ENCODE measurements at regions not wholly inside any gene's neighbourhood (a gene's known extent, or its start where the extent isn't known, plus 50 kb on each side); places are given as distances from the start of the nearest gene placed in this dataset.
"Not testable (repeated sequence)": the region's sequence is repeated elsewhere in the genome, so short reads cannot be mapped to it uniquely, and the experiment has no call there.

DNA sequence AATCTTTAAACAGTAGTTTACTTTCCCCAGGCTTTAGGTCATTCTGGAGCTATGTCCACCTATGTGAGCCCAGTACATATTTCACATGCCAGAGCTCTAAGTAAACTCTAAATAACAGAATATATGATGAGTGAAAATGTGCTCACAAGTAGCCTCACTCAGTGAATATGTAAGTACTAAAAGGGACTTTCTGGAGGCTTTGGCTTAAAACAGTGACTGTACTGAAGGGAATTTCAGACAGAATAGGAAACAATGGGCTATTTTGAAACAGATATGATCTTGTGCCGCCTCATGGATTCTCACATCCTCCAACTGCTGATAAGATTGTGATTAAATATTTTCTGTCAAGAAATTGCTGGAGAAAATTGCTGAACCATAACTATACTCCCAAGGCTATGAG is 747.9 kb downstream of the SOCS6 start:
- TF ChIP-seq CTCF (IDR thresholded peaks at IDR 0.05; ENCODE audit: poor library complexity, severe bottlenecking): no peak
- DNase-seq (ENCODE audit: low spot score) (no peak), ATAC-seq (ENCODE audit: low read depth) (peak; percentile 94)
- Histone ChIP-seq H3K27me3 (ENCODE audit: insufficient read depth, poor library complexity, severe bottlenecking) (no peaks in the 10 kb centered on the region), H3K4me1 (ENCODE audit: insufficient read depth, poor library complexity, severe bottlenecking) (peaks cover 24% of the 10 kb centered on the region), H3K27ac (ENCODE audit: poor library complexity, severe bottlenecking) (peak overlapping the region; percentile 69), H3K4me3 (ENCODE audit: severe bottlenecking) (no peak overlapping the region), H3K9me3 (ENCODE audit: severe bottlenecking) (no peaks in the 10 kb centered on the region), H3K36me3 (ENCODE audit: low read depth) (no peaks in the 10 kb centered on the region)

DNA sequence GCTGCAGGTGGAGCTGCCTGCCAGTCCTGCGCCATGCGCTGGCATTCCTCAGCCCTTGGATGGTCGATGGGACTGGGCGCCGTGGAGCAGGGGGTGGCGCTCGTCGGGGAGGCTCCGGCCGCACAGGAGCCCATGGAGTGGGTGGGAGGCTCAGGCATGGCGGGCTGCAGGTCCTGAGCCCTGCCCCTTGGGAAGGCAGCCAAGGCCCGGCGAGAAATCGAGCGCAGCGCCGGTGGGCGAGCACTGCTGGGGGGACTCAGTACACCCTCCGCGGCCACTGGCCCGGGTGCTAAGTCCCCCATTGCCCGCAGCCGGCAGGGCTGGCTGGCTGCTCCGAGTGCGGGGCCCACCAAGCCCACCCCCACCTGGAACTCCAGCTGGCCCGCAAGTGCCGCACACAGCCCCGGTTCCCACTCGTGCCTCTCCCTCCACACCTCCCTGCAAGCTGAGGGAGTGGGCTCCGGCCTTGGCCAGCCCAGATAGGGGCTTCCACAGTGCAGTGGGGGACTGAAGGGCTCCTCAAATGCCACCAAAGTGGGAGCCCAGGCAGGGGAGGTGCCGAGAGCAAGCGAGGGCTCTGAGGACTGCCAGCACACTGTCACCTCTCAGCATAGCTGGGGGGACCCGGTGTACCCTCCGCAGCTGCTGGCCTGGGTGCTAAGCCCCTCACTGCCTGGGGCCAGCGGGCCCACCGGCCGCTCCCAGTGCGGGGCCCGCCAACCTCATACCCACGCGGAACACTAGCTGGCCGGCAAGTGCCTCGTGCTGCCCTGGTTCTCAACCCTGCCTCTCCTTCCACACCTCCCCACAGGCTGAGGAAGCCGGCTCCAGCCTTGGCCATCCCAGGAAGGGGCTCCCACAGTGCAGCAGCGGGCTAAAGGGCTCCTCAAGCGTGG is 742.7 kb downstream of the SOCS6 start:
- not testable (repeated sequence) for H3K36me3 ChIP-seq (ENCODE audit: low read depth); H3K4me3 ChIP-seq (ENCODE audit: severe bottlenecking); H3K9me3 ChIP-seq (ENCODE audit: severe bottlenecking); DNase-seq (ENCODE audit: low spot score); H3K27ac ChIP-seq (ENCODE audit: poor library complexity, severe bottlenecking); H3K27me3 ChIP-seq (ENCODE audit: insufficient read depth, poor library complexity, severe bottlenecking); ATAC-seq (ENCODE audit: low read depth)
- H3K4me1 ChIP-seq (ENCODE audit: insufficient read depth, poor library complexity, severe bottlenecking): peaks cover 20% of the 10 kb centered on the region

GRCh38 chr18:71030085-71030484 is 741.2 kb downstream of the SOCS6 start:
- ATAC-seq (ENCODE audit: low read depth); H3K27ac ChIP-seq (ENCODE audit: poor library complexity, severe bottlenecking); H3K4me3 ChIP-seq (ENCODE audit: severe bottlenecking); H3K36me3 ChIP-seq (ENCODE audit: low read depth); H3K9me3 ChIP-seq (ENCODE audit: severe bottlenecking); DNase-seq (ENCODE audit: low spot score); H3K27me3 ChIP-seq (ENCODE audit: insufficient read depth, poor library complexity, severe bottlenecking): not testable (repeated sequence)
- H3K4me1 ChIP-seq (ENCODE audit: insufficient read depth, poor library complexity, severe bottlenecking): peaks cover 14% of the 10 kb centered on the region

DNA sequence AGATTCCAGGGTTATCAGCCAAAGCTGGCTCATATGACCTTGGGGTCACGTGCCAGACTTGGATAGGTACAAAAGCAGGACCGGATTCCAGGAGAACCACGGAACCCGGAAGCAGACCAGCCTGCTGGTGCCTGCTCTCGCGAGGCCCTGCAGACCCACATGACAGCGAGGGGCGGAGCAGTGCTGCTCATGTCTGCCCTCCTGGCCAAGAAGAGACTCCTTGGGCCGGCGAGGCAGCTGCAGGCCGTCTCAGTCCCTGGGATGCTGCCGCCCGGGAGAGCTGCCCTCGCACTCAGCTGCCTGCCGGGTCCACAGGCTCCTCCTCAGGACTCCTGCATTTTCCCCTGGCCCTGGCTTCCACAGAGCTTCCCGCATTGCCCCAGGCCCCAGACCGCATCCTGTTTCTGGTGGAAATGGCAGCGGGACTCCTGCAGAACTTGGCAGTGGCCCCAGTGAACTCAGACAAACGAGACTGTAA is 739.5 kb downstream of the SOCS6 start:
- Histone ChIP-seq H3K9me3 (ENCODE audit: severe bottlenecking) (no peaks in the 10 kb centered on the region), H3K27ac (ENCODE audit: poor library complexity, severe bottlenecking) (no peak overlapping the region), H3K4me3 (ENCODE audit: severe bottlenecking) (no peak overlapping the region), H3K4me1 (ENCODE audit: insufficient read depth, poor library complexity, severe bottlenecking) (peaks cover 14% of the 10 kb centered on the region), H3K36me3 (ENCODE audit: low read depth) (no peaks in the 10 kb centered on the region), H3K27me3 (ENCODE audit: insufficient read depth, poor library complexity, severe bottlenecking) (no peaks in the 10 kb centered on the region)
- no peak for ATAC-seq (ENCODE audit: low read depth)
- no peak for TF ChIP-seq CTCF (IDR thresholded peaks at IDR 0.05; ENCODE audit: poor library complexity, severe bottlenecking)
- DNase-seq (ENCODE audit: low spot score): no peak

GRCh38 chr18:71027531-71027930 is 738.7 kb downstream of the SOCS6 start:
- Histone ChIP-seq H3K4me1 (ENCODE audit: insufficient read depth, poor library complexity, severe bottlenecking) (peaks cover 6% of the 10 kb centered on the region), H3K9me3 (ENCODE audit: severe bottlenecking) (no peaks in the 10 kb centered on the region), H3K4me3 (ENCODE audit: severe bottlenecking) (no peak overlapping the region), H3K27ac (ENCODE audit: poor library complexity, severe bottlenecking) (no peak overlapping the region), H3K36me3 (ENCODE audit: low read depth) (no peaks in the 10 kb centered on the region), H3K27me3 (ENCODE audit: insufficient read depth, poor library complexity, severe bottlenecking) (no peaks in the 10 kb centered on the region)
- ATAC-seq (ENCODE audit: low read depth): peak; percentile 87
- no peak for DNase-seq (ENCODE audit: low spot score)
- no peak for TF ChIP-seq CTCF (IDR thresholded peaks at IDR 0.05; ENCODE audit: poor library complexity, severe bottlenecking)
